NCI-H748 (cell line): ENCODE measurements at regions not wholly inside any gene's neighbourhood (a gene's known extent, or its start where the extent isn't known, plus 50 kb on each side); places are given as distances from the start of the nearest gene placed in this dataset.
"Not testable (repeated sequence)": the region's sequence is repeated elsewhere in the genome, so short reads cannot be mapped to it uniquely, and the experiment has no call there.

Experiments used
- DNase-seq: peaks from one replicate; lab custom pipeline; 2025; ENCODE audit not compliant: unreplicated experiment; lab: John Stamatoyannopoulos, UW

GRCh38 chr3:25171897-25172296 lies 256.2 kb upstream of the RARB start:
- no peak for DNase-seq

- no peak for DNase-seq
These were observed 254.5 kb upstream of the RARB start for GRCh38 chr3:25173606-25174005.

- no peak for DNase-seq
These were observed 253.8 kb upstream of the RARB start for GRCh38 chr3:25174251-25174650.

- no peak for DNase-seq
These were observed 251.0 kb upstream of the RARB start for GRCh38 chr3:25177041-25177440.

GRCh38 chr3:25178672-25179071 lies 249.4 kb upstream of the RARB start:
- no peak for DNase-seq

GRCh38 chr3:25181096-25181495 lies 247.0 kb upstream of the RARB start:
- DNase-seq: no peak

GRCh38 chr3:25182794-25183193 lies 245.3 kb upstream of the RARB start:
- no peak for DNase-seq

GRCh38 chr3:25184641-25185250 lies 243.3 kb upstream of the RARB start:
- no peak for DNase-seq

- DNase-seq: no peak
These were observed 236.4 kb upstream of the RARB start for GRCh38 chr3:25191673-25192072.

- not testable (repeated sequence) for DNase-seq
These were observed 228.5 kb upstream of the RARB start for GRCh38 chr3:25199567-25199966.

- no peak for DNase-seq
These were observed 215.3 kb upstream of the RARB start for GRCh38 chr3:25212736-25213135.

- no peak for DNase-seq
These were observed 214.0 kb upstream of the RARB start for GRCh38 chr3:25214034-25214433.

GRCh38 chr3:25218362-25218761 lies 209.7 kb upstream of the RARB start:
- no peak for DNase-seq

GRCh38 chr3:25226747-25227146 lies 201.3 kb upstream of the RARB start:
- no peak for DNase-seq

- DNase-seq: peak; percentile 49
These were observed 198.5 kb upstream of the RARB start for GRCh38 chr3:25229586-25229985.

GRCh38 chr3:25235031-25235430 lies 193.0 kb upstream of the RARB start:
- DNase-seq: no peak

- DNase-seq: no peak
These were observed 192.6 kb upstream of the RARB start for GRCh38 chr3:25235466-25235865.

GRCh38 chr3:25237602-25238001 lies 190.5 kb upstream of the RARB start:
- DNase-seq: no peak

GRCh38 chr3:25239042-25239441 lies 189.0 kb upstream of the RARB start:
- no peak for DNase-seq

- no peak for DNase-seq
These were observed 181.2 kb upstream of the RARB start for GRCh38 chr3:25246913-25247312.

- no peak for DNase-seq
These were observed 175.8 kb upstream of the RARB start for GRCh38 chr3:25252291-25252690.

- no peak for DNase-seq
These were observed 171.0 kb upstream of the RARB start for GRCh38 chr3:25257026-25257425.

- no peak for DNase-seq
These were observed 168.2 kb upstream of the RARB start for GRCh38 chr3:25259871-25260270.

- no peak for DNase-seq
These were observed 165.7 kb upstream of the RARB start for GRCh38 chr3:25262322-25262721.
